Activated T-helper 2 cell treated with anti-CD3 and anti-CD28 coated beads, Interferon-gamma antibody, Interleukin-2, Interleukin-4, amounts not matched to agents 10 μg/mL and 5 μg/mL and 100 μg/mL, durations not matched to agents 14 hours and 24 hours and 36 hours (primary cell): ENCODE measurements at regions not wholly inside any gene's neighbourhood (a gene's known extent, or its start where the extent isn't known, plus 50 kb on each side); places are given as distances from the start of the nearest gene placed in this dataset.

ENCODE experiments used
- DNase-seq: peaks from one replicate; pipeline ENCODE4 v3.0.0; 2021; ENCODE audit warnings: low spot score
- H3K27ac Mint-ChIP-seq: one replicate; pipeline ENCODE4 v1.8.0; 2021; ENCODE audit warnings: mixed read lengths
- H3K27me3 Mint-ChIP-seq: one replicate; pipeline ENCODE4 v1.8.0; 2021; ENCODE audit warnings: low read depth, mixed read lengths
- H3K36me3 Mint-ChIP-seq: one replicate; pipeline ENCODE4 v1.8.0; 2021; ENCODE audit warnings: low read depth, mixed read lengths
- H3K4me1 Mint-ChIP-seq: one replicate; pipeline ENCODE4 v1.8.0; 2021; ENCODE audit warnings: low read depth, mixed read lengths
- H3K4me3 Mint-ChIP-seq: one replicate; pipeline ENCODE4 v1.8.0; 2021; ENCODE audit warnings: low read depth, mild to moderate bottlenecking, moderate library complexity, mixed read lengths
- H3K9me3 Mint-ChIP-seq: one replicate; pipeline ENCODE4 v1.8.0; 2021; ENCODE audit warnings: mixed read lengths
- intact Hi-C: fragments of 100-400 bp; cut with micrococcal nuclease; formaldehyde crosslinking; loops from one replicate; pipeline ENCODE4 v1.15.1; 2023

DNA sequence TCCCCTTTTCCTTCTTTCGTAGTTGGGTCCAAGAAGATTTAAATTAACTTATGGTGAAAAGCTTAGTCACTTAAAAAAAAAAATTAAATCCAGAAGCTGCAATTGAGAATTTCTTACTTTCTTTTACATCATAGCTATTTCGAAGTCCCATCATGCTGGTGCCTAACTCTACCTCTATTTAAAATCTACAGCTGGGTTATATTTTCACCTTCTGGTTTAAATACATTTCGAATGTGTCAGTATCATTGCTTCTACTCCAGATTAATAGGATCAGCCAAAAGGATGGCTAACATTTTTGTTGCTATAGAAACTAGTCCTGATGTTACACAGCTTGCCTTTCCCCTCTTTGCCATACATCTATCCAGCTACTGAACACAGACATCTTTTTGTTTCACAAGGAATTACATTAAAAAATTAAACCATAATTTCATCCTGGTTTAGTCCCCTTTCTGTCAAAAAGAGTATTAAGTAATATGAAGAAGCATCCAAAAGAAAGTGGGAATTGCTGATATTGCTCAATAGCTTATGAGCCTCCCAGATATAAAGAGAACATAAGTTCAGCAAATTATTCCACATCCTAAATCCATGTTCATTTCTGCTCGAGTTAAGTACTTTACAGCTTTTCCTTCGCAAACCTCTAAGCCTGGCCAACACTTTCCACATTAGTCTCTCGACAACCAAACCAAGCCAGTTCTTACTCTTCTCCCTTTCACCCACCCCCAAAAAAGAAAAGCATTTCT is 396.7 kb upstream of the DAB1 start:
- Mint-ChIP-seq H3K27ac (no peak overlapping the region), H3K4me1 (no peaks in the 10 kb centered on the region), H3K36me3 (no peaks in the 10 kb centered on the region), H3K9me3 (no peaks in the 10 kb centered on the region), H3K4me3 (no peak overlapping the region), H3K27me3 (peaks cover 1% of the 10 kb centered on the region)
- intact Hi-C loops = no loop called here
- DNase-seq = no peak

DNA sequence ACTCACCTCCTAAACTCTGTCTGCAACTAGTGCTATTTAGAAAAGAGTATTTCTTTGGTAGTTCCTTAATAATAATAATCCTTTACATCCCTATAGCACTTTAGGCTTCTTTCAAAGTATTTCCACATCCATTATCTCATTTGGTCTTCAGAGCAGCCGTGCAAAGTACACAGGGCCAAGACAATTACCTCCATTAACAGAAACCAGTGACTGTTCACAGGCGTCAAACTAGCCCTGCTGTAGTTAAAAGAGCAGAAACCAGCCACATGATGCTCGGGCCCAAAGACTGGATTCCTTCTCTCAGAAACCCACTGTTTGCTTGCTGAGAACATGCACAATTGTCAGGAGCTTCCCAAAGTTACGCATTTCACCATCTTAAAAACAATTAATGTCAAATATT is 396.0 kb upstream of the DAB1 start:
- Mint-ChIP-seq H3K4me3 (no peak overlapping the region), H3K36me3 (no peaks in the 10 kb centered on the region), H3K4me1 (no peaks in the 10 kb centered on the region), H3K9me3 (no peaks in the 10 kb centered on the region), H3K27ac (no peak overlapping the region), H3K27me3 (peaks cover 1% of the 10 kb centered on the region)
- intact Hi-C loops = no loop called here
- DNase-seq = no peak

DNA sequence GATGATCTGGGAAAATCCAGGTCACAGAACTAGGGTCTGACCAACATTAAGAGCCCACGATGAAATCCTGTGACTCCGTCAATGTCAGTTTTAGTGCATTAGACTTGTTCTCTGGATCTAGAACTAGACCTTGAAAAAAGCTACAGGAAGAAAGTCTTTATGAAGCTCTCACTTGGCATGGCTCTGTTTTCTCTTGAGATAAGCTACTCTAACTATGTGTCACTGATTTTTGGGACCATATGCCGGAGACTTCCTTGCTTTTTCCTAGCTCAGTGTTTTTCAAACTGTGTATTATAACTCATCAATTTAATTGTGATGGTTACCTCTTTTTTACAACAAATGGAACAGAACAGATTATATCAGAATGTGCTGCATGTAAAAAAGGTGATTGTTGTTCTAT is 379.7 kb upstream of the DAB1 start:
- intact Hi-C loops = no loop called here
- no peaks in the 10 kb centered on the region for H3K4me1 Mint-ChIP-seq
- no peak for DNase-seq
- H3K27me3 Mint-ChIP-seq = no peaks in the 10 kb centered on the region
- no peaks in the 10 kb centered on the region for H3K36me3 Mint-ChIP-seq
- no peak overlapping the region for H3K4me3 Mint-ChIP-seq
- no peaks in the 10 kb centered on the region for H3K9me3 Mint-ChIP-seq
- H3K27ac Mint-ChIP-seq = no peak overlapping the region

DNA sequence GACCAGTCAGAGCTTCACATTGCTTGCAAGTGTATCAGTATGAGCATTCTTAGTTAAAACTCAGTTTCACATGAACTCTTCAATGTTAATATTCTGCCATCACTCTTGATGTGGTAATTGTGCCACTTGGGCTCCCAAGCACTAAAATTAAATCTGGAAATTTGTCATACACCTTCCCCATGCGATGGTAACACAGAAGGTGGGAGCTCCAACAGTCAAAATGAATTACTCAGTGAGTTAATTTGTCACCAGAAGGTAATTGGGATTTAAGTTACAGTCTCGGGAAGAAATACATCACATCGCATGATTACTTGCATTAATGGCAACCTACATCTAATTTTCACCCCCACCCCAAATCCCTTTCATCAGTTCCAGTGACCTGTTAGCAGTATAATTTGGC is 376.5 kb upstream of the DAB1 start:
- Mint-ChIP-seq H3K4me1 (no peaks in the 10 kb centered on the region), H3K4me3 (no peak overlapping the region), H3K27me3 (no peaks in the 10 kb centered on the region), H3K27ac (no peak overlapping the region), H3K9me3 (no peaks in the 10 kb centered on the region), H3K36me3 (no peaks in the 10 kb centered on the region)
- DNase-seq = no peak
- intact Hi-C loops = no loop called here

DNA sequence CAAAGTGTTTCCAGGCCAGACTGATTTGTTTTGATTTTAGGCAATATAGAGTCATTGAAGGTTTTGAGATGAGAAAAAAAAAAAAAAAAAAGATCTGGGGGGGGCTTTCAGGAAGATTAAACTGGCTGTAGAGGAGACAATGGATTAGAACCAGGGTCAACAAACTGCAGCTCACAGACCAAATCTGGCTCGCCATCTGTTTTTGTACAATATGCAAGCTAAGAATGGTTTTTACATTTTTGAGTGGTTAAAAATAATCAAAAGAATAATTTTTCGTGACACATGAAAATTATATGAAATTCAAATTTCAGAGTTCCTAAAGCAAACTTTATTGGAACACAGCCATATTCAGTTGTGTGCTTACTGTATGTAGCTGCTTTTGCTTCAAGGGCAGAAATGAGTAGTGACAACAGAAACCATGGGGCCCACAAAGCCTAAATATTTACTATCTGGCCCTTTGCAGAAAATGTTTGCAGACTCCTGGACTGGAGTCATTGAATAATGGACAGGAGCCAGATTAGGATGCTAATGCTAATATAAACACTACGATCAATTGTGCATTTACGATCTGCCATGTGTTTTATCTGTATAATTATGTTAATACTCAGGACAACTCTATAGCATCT is 375.7 kb upstream of the DAB1 start:
- Mint-ChIP-seq H3K36me3 (no peaks in the 10 kb centered on the region), H3K27ac (no peak overlapping the region), H3K4me1 (no peaks in the 10 kb centered on the region), H3K27me3 (no peaks in the 10 kb centered on the region), H3K4me3 (no peak overlapping the region), H3K9me3 (no peaks in the 10 kb centered on the region)
- intact Hi-C loops = no loop called here
- no peak for DNase-seq

DNA sequence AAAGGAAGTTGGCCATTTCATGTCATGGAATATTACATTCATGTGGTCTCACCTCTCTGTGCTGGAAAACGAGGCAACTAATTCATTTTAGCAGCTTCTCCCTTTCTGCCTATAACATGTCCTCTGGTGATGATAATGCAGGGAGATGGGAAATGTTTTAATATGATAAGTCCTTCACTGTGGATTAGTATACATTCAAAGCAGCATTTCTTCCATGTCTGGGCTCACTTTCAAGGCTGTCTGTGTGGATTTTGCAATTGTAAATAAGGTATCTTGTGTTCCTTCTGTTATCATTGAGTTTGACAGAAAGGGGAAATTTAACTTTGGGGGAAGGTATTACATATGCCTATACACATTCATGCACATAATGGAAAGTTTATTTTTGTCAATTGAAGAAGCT is 374.7 kb upstream of the DAB1 start:
- intact Hi-C loops = no loop called here
- no peak overlapping the region for H3K4me3 Mint-ChIP-seq
- H3K27me3 Mint-ChIP-seq = no peaks in the 10 kb centered on the region
- no peak overlapping the region for H3K27ac Mint-ChIP-seq
- no peaks in the 10 kb centered on the region for H3K9me3 Mint-ChIP-seq
- no peaks in the 10 kb centered on the region for H3K36me3 Mint-ChIP-seq
- DNase-seq = no peak
- no peaks in the 10 kb centered on the region for H3K4me1 Mint-ChIP-seq

DNA sequence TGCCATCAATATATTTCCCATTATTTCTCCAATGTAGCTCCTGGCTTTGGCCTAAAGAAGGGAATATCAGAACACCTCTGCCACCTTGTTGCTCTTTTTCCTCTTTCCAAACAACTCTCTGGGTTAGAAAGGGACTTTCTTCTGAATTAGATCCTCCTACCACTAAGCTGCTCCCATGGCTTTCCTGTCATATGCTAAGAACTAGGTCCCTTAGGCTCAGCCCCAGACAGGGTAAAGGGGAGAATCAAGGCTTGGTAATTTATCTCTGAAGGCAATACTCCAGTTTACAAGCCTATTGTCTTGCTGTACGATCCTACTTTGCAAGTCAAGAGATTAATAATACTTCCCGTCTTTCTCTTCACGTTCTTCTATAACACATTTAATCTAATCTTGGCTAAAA is 373.2 kb upstream of the DAB1 start:
- H3K36me3 Mint-ChIP-seq = no peaks in the 10 kb centered on the region
- intact Hi-C loops = no loop called here
- no peak overlapping the region for H3K27ac Mint-ChIP-seq
- no peak overlapping the region for H3K4me3 Mint-ChIP-seq
- H3K4me1 Mint-ChIP-seq = no peaks in the 10 kb centered on the region
- no peaks in the 10 kb centered on the region for H3K27me3 Mint-ChIP-seq
- H3K9me3 Mint-ChIP-seq = no peaks in the 10 kb centered on the region
- DNase-seq = no peak

DNA sequence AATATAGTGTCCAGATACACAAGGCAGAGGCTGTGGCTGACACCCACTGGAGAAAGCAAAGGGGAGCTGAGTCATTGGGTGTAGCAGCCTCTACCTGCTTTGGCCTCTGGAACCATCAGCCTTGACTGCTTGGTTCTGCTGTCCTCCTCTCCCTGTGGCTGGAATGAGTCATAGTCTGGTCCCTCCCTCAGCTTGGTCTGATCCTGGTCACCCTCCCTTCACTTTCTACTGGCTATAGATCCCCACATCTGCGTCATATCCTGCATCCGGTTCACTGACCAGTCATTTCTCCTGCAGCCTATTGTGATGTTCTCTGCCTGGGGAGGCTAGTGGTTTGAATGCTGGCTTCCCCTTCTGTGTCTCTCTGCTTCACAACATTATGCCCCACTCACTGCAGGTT is 372.8 kb upstream of the DAB1 start:
- intact Hi-C loops = no loop called here
- Mint-ChIP-seq H3K9me3 (no peaks in the 10 kb centered on the region), H3K36me3 (no peaks in the 10 kb centered on the region), H3K4me3 (no peak overlapping the region), H3K4me1 (no peaks in the 10 kb centered on the region), H3K27ac (no peak overlapping the region), H3K27me3 (no peaks in the 10 kb centered on the region)
- DNase-seq = no peak

DNA sequence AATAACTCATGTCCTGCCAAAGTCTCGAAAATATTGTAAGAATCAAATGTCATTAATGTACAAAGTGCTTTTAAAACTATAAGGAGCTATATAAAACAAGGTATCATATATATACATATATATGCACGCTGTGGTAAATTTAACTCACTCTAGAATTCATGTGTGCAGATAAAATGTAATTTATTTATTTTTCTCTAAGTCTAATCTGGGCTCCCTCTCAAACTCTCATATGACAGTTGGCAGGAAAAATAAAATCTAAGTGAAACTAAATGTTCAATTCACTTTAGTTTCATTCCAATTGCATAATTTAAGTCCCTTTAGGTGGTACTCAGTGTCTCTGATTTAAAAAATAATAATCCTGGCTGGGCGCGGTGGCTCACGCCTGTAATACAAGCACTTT is 372.0 kb upstream of the DAB1 start:
- Mint-ChIP-seq H3K27ac (no peak overlapping the region), H3K36me3 (no peaks in the 10 kb centered on the region), H3K9me3 (no peaks in the 10 kb centered on the region), H3K27me3 (no peaks in the 10 kb centered on the region), H3K4me3 (no peak overlapping the region), H3K4me1 (no peaks in the 10 kb centered on the region)
- DNase-seq = no peak
- intact Hi-C loops = no loop called here

DNA sequence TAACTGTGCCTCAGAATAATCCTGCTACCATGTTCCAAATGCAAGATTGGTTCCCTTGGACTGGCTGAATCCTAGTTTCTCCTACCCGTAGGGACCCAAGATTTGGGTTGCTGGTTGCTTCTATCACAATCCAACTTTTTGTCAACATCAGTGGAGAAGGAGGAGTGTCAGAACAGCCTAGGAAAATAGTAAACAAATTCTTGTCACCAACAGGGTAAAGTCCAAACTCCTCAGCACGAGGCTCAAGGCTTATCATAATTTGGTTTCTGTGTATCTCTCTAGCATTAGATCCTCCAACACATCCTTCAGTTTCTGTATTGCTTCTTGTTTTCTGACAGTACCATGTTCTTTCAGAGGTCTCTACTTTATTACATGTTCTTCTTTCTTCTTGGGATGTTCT is 370.2 kb upstream of the DAB1 start:
- no peak for DNase-seq
- Mint-ChIP-seq H3K9me3 (no peaks in the 10 kb centered on the region), H3K4me1 (no peaks in the 10 kb centered on the region), H3K36me3 (no peaks in the 10 kb centered on the region), H3K4me3 (no peak overlapping the region), H3K27ac (no peak overlapping the region), H3K27me3 (no peaks in the 10 kb centered on the region)
- intact Hi-C loops = no loop called here

DNA sequence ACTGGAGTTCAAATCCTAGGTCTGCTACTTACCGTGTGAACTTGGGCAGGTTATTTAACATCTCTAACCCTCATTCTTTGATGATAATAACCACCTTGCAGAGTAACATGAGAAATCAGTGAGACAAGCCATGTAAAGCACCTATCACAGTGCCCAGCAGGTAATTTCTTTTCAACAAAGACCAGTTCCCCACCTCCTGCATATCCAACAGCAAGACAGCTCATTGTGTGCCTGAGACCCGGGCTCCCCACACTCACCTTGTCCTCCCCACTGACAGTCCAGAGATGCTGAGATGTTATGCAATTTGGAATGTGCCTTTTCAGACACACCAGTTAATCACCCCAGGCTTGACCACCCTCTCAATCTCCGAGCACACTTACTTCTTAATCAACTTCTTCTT is 367.6 kb upstream of the DAB1 start:
- intact Hi-C loops = no loop called here
- H3K27ac Mint-ChIP-seq = no peak overlapping the region
- H3K36me3 Mint-ChIP-seq = no peaks in the 10 kb centered on the region
- no peak overlapping the region for H3K4me3 Mint-ChIP-seq
- peaks cover 2% of the 10 kb centered on the region for H3K4me1 Mint-ChIP-seq
- no peaks in the 10 kb centered on the region for H3K27me3 Mint-ChIP-seq
- no peak for DNase-seq
- H3K9me3 Mint-ChIP-seq = no peaks in the 10 kb centered on the region

DNA sequence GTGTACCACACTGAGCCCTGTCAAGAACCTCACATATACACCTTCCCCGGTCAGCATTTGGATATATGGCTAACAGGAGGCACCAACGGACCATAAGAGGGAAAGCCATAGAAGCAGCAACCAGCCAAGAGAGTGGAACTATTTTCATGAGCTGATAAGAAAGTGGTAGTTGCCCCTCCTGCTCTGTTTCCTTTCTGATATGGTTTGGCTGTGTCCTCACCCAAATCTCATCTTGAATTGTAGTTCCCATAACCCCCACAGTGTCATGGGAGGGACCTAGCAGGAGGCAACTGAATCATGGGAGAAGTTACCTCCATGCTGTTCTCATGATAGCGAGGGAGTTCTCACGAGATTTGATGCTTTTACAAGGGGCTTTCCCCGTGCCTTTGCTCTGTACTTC is 366.1 kb upstream of the DAB1 start:
- Mint-ChIP-seq H3K4me3 (no peak overlapping the region), H3K27me3 (no peaks in the 10 kb centered on the region), H3K4me1 (peaks cover 2% of the 10 kb centered on the region), H3K27ac (no peak overlapping the region), H3K36me3 (no peaks in the 10 kb centered on the region), H3K9me3 (no peaks in the 10 kb centered on the region)
- intact Hi-C loops = no loop called here
- DNase-seq = no peak

DNA sequence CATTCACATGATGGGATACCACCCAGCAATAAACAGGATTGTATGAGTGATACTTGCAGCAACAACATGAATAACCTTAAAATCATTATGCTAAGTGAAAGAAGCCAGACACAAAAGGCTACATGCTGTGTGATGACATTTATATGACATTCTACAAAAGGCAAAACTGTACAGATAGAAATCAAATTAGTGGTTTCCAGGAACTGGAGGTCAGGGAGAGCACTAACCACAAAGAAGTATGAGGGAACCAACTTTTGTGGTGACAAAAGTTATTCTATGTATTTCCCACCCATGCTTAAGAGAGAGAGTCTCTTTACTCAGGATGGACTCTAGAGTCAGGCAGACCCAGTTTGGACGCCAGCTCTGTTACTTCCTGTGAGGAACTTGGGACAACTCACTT is 364.5 kb upstream of the DAB1 start:
- H3K4me1 Mint-ChIP-seq = peaks cover 2% of the 10 kb centered on the region
- H3K36me3 Mint-ChIP-seq = no peaks in the 10 kb centered on the region
- H3K9me3 Mint-ChIP-seq = no peaks in the 10 kb centered on the region
- intact Hi-C loops = no loop called here
- no peak for DNase-seq
- H3K27me3 Mint-ChIP-seq = no peaks in the 10 kb centered on the region
- no peak overlapping the region for H3K4me3 Mint-ChIP-seq
- H3K27ac Mint-ChIP-seq = no peak overlapping the region

DNA sequence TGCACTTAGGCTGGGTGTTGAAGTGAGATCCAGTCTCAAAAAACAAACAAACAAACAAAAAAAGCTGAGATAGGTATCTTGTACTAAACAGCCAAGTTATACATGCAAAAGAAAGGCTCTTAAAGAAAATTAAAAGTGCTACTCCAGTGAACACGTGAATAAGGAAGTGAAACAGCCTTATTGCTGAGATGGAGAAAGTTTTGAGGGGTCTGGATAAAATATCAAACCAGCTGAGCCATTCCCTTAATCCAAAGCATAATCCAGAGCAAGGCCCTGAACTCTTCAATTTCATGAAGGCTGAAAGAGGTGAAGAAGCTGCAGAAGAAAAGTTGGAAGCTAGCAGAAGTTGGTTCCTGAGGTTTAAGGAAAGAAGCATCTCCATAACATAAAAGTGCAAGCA is 360.5 kb upstream of the DAB1 start:
- peaks cover 2% of the 10 kb centered on the region for H3K4me1 Mint-ChIP-seq
- H3K9me3 Mint-ChIP-seq = no peaks in the 10 kb centered on the region
- H3K27ac Mint-ChIP-seq = no peak overlapping the region
- no peak overlapping the region for H3K4me3 Mint-ChIP-seq
- no peak for DNase-seq
- intact Hi-C loops = no loop called here
- H3K27me3 Mint-ChIP-seq = no peaks in the 10 kb centered on the region
- no peaks in the 10 kb centered on the region for H3K36me3 Mint-ChIP-seq
